ENCODE measurements at regions not wholly inside any gene's neighbourhood (a gene's known extent, or its start where the extent isn't known, plus 50 kb on each side); places are given as distances from the start of the nearest gene placed in this dataset.
"Not testable (repeated sequence)": the region's sequence is repeated elsewhere in the genome, so short reads cannot be mapped to it uniquely, and the experiment has no call there.

GRCh38 chr5:98325187-98325586 lies 448.3 kb upstream of the RGMB start:
- H3K79me1 ChIP-seq (ENCODE audit: low read depth, low read length); POLR2A ChIA-PET (ENCODE audit: partially characterized antibody); H3K14ac ChIP-seq (ENCODE audit: insufficient read length); H2AFZ ChIP-seq (ENCODE audit: low read length); H3K9ac ChIP-seq (replicated peaks in 1 of 4; ENCODE audit: extremely low read depth in 1 of 4, low read depth in 3 of 4, low read length in 3 of 4); H3K27me3 ChIP-seq (replicated peaks in 1 of 4; ENCODE audit: control insufficient read depth in 3 of 4, extremely low read depth in 1 of 4, insufficient read depth in 3 of 4, low read length in 3 of 4); H4K91ac ChIP-seq (replicated peaks; ENCODE audit: insufficient read length, low read length); H4K8ac ChIP-seq (ENCODE audit: extremely low read depth, insufficient read depth, low read length); H2AK5ac ChIP-seq (ENCODE audit: low read depth, low read length); H3K23me2 ChIP-seq (ENCODE audit: low read depth, low read length); H3K4me2 ChIP-seq (ENCODE audit: insufficient read depth in 1 of 2, low read depth in 2 of 2, low read length in 2 of 2); H3K79me2 ChIP-seq (ENCODE audit: control insufficient read depth in 1 of 2, insufficient read depth in 2 of 2, low read length in 2 of 2); H2BK12ac ChIP-seq (ENCODE audit: low read depth, low read length); H4K5ac ChIP-seq (ENCODE audit: insufficient read length, low read depth, low read length); CTCF ChIA-PET (ENCODE audit: partially characterized antibody); H3K4me3 ChIP-seq (ENCODE audit: extremely low read depth in 1 of 4, insufficient read depth in 2 of 4, low read depth in 3 of 4, low read length in 4 of 4); H2BK15ac ChIP-seq (ENCODE audit: low read length); H2BK20ac ChIP-seq (ENCODE audit: low read length); H2BK120ac ChIP-seq (replicated peaks; ENCODE audit: low read depth, low read length); H3K36me3 ChIP-seq (ENCODE audit: control insufficient read depth in 2 of 4, insufficient read depth in 4 of 4, low read length in 3 of 4); H2BK5ac ChIP-seq (ENCODE audit: low read depth, low read length); H3K4ac ChIP-seq (replicated peaks; ENCODE audit: insufficient read length, low read depth, low read length); H3K56ac ChIP-seq (replicated peaks; ENCODE audit: insufficient read length, low read depth, low read length); FAIRE-seq; H3K18ac ChIP-seq (ENCODE audit: extremely low read depth, low read length); H3K23ac ChIP-seq (ENCODE audit: insufficient read length); H3K4me1 ChIP-seq (replicated peaks in 1 of 4; ENCODE audit: control insufficient read depth in 3 of 4, insufficient read depth in 4 of 4, low read length in 3 of 4); H3K27ac ChIP-seq (ENCODE audit: low read depth, low read length); DNase-seq (ENCODE audit: low read depth in 1 of 2, low spot score in 2 of 2); H3K9me3 ChIP-seq (ENCODE audit: insufficient read depth in 2 of 2, low read depth in 1 of 2, low read length in 1 of 2); H4K20me1 ChIP-seq (replicated peaks in 1 of 2; ENCODE audit: control insufficient read depth in 1 of 2, insufficient read depth in 2 of 2, low read length in 2 of 2): not testable (repeated sequence)
- WGBS, 2 experiments (ENCODE audit: extremely low coverage in 1 of 2, insufficient coverage in 1 of 2, insufficient read length in 1 of 2, insufficient replicate concordance in 2 of 2, low coverage in 1 of 2, low lambda C conversion rate in 2 of 2, missing lambda C conversion rate in 1 of 2), result 89% methylated on average over 3 of the region's 3 CpGs; no CpG with 5 or more reads in 1 of the 2 experiments

All from H1 (cell line).